HG02623 (cell line): ENCODE measurements at regions not wholly inside any gene's neighbourhood (a gene's known extent, or its start where the extent isn't known, plus 50 kb on each side); places are given as distances from the start of the nearest gene placed in this dataset.
"Not testable (repeated sequence)": the region's sequence is repeated elsewhere in the genome, so short reads cannot be mapped to it uniquely, and the experiment has no call there.

Experiments
- ATAC-seq: cut with Tn5 transposase; IDR thresholded peaks from one replicate; pipeline ENCODE4 v1.9.1; 2021; ENCODE audit warnings: moderate library complexity; ENCODE audit not compliant: unreplicated experiment

GRCh38 chr10:56298941-56299340 lies 62.1 kb downstream of the ZWINT start:
- ATAC-seq, result no peak

- peak; percentile 80 for ATAC-seq
These were observed 64.4 kb downstream of the ZWINT start for GRCh38 chr10:56296618-56297017.

DNA sequence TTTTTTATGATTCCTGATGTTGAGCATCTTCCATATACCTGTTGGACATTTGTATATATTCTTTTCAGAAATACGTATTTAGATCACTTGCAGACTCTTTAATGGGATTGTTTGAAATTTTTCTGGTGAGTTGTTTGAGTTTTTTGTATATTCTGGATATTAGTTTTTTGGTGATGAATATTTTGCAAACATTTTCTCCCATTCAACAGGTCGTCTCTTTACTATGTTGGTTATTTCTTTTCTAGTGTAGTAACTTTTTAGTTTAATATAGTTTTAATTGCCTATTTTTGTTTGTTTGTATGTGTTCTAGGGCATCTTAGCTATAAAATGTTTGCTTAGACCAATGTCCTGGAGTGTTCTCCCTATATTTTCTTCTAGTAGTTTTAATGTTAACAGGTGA lies 72.7 kb downstream of the ZWINT start:
- no peak for ATAC-seq

DNA sequence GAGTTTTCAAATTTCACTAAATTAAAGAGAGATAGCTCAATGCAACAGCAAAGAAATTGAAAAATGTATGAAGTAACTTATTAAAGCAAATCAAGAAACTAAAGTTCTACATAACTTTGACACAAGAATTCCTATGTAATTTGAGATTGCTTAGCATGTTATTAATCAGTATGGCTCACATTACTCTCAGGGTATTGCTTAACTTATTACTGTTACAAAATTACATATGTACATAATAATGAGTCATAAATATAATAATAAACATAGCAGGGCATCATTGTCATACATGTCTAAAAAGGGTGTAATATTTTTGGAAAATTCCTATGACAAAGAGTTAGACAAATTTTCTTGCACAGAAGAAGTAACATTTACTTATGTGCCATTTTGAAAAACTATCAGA lies 75.0 kb downstream of the ZWINT start:
- ATAC-seq, result no peak

DNA sequence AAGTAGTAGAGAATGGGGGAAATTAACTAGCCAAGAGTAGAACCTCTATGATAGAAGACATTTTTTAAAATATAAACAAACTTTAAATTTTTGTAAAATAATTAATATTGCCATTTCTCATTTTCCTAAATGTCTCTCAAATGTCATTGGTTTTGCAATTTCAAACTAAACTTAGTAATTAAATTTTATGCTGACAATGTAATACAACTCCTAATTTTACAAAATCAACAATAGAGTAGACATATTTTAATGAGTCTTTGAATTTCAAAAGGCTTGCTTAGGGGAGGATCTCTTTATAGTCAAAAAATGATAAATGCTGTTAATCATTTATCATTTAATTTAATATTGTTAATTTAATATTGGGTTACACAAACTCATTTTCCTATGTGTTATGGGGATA lies 81.8 kb downstream of the ZWINT start:
- ATAC-seq, result no peak

DNA sequence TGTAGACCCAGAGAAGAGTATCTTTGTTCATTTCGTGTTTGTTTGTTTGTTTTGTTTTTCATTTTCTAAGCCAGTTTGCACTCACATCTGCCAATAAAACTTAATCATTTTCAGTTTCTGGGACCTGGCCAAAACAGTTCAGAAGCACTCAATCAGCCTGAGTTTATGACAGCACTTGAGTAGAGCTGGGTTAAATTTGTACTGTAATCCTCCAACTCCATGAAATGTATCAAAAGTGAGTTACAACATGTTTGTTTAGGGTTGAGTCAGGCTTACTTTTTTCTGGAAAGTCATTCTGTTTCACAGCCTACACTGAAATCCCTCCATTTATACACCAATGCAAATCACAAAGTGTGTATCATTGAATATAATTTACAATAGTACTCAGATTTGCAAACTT lies 91.9 kb downstream of the ZWINT start:
- no peak for ATAC-seq

- no peak for ATAC-seq
These were observed 94.9 kb downstream of the ZWINT start for GRCh38 chr10:56266120-56266519.

DNA sequence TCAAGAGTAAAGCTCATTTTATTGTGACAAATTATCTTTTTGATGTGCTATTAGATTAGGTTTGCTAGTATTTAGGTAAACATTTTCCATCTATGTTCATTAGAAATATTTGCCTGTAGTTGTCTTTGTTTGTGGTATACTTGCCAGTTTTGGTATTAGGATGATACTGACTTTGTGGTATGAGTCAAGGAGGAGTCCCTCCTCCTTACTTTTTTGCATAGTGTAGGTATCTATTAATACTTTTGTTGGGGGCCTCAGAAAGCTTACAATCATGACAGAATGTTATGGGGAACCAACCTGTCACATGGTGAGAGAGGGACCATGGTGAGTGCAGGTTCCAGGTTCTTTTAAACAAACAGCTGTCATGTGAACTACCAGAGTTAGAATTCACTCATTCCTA lies 102.1 kb downstream of the ZWINT start:
- no peak for ATAC-seq

DNA sequence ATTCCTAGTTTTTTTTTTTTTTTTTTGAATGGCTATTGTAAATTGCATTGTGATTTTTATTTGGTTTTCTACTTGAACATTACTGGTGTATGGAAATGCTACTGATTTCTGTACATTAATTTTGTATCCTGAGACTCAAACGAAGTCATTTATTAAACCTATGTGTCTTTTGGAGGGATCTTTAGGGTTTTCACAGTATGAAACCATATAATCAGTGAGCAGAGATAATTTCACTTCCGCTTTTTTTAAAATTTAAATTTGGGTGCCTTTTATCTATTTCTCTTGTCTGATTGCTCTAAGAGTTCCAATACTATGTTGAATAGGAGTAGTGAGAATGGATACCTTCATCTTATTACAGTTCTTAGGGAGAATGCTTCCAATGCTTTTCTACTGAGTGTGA lies 102.7 kb downstream of the ZWINT start:
- no peak for ATAC-seq

GRCh38 chr10:56255298-56255697 lies 105.8 kb downstream of the ZWINT start:
- no peak for ATAC-seq

- ATAC-seq, result no peak
These were observed 120.6 kb downstream of the ZWINT start for GRCh38 chr10:56240471-56240870.

DNA sequence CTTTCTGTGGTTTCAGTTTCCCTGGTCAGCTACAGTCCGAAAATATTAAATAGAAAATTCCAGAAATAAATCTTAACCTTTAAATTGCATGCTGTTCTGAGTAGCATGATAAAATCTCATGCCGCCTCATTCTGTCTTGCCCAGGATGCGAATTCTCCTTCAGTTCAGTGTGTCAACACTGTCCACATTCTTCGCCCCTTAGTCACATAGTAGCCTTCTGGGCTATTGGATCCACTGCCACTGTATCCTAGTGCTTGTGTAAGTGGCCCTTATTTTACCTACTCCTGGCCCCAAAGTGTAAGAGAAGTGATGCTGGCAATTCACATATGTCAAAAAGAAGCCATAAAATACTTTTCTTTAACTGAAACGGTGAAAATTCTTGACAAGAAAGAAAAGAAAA lies 129.6 kb downstream of the ZWINT start:
- no peak for ATAC-seq

- no peak for ATAC-seq
These were observed 138.8 kb downstream of the ZWINT start for GRCh38 chr10:56222237-56222636.

DNA sequence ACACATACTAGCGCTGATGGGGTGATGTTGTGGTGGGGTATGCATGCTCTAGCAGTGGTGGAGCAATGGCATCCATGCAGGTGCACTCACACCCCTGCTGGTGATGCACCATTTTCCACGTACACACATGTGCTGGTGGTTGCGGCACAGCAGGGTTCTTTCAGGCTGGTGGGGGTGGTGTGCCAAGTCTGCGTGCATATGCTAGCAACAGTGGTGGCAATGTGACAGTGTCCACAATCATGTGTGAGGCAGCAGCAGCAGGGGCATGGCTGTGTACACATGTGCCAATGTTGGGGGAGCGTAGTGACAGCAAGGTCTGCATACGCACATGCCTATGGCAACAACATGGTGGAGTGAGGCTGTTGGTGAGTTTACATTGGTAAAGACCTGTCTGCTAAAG lies 148.1 kb downstream of the ZWINT start:
- no peak for ATAC-seq

- peak; percentile 73 for ATAC-seq
These were observed 179.5 kb downstream of the ZWINT start for GRCh38 chr10:56181607-56182006.

- no peak for ATAC-seq
These were observed 182.8 kb downstream of the ZWINT start for GRCh38 chr10:56178210-56178609.

GRCh38 chr10:56155091-56155513 lies 206.0 kb downstream of the ZWINT start:
- ATAC-seq, result not testable (repeated sequence)

- ATAC-seq, result no peak
These were observed 214.3 kb downstream of the ZWINT start for GRCh38 chr10:56146806-56147205.

- ATAC-seq, result peak; percentile 82
These were observed 218.8 kb downstream of the ZWINT start for GRCh38 chr10:56142092-56142728.

DNA sequence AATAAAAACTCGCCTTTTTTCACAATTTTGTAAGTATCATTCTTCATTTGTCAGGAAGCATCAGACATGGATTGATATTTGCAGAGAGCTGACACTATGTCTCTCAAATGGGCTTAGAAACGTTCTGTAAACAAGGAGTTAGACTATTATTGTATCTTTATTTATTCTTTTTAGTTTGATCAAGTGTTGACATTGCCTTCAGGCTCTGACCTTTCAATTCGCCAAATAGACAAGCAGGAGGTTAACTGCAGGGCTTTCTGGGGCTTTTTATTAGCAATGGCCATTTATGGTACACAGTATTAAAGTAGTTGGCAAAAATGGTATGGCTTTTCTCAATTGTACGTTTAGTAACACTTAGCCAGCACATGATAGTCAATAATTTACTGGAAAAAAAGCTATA lies 221.7 kb downstream of the ZWINT start:
- no peak for ATAC-seq

- no peak for ATAC-seq
These were observed 225.2 kb downstream of the ZWINT start for GRCh38 chr10:56135828-56136227.

- no peak for ATAC-seq
These were observed 237.8 kb downstream of the ZWINT start for GRCh38 chr10:56123247-56123646.

GRCh38 chr10:56116684-56117083 lies 244.4 kb downstream of the ZWINT start:
- no peak for ATAC-seq
